Prostate gland (tissue), 2 donors: ENCODE measurements at regions not wholly inside any gene's neighbourhood (a gene's known extent, or its start where the extent isn't known, plus 50 kb on each side); places are given as distances from the start of the nearest gene placed in this dataset.

ENCODE experiments used
- CTCF ChIP-seq, 4 experiments: fragments of 200-600 bp in 2 of 4; fragments of 450-650 bp in 2 of 4; sonication (generic) in 2 of 4; IDR thresholded peaks; 1 replicate in 3 of 4; 2 replicates in 1 of 4; pipeline ENCODE4 v1.5.1; 2016 to 2019; ENCODE audit warnings: antibody characterized with exemption in 4 of 4, mild to moderate bottlenecking in 2 of 4, moderate library complexity in 2 of 4
- POLR2A ChIP-seq: fragments of 450-650 bp; IDR thresholded peaks from one replicate; pipeline ENCODE4 v1.6.1; 2016; ENCODE audit warnings: antibody characterized with exemption, mild to moderate bottlenecking

GRCh38 chrX:16278927-16279326 lies 111.6 kb downstream of the MAGEB17 start:
- TF ChIP-seq CTCF (IDR thresholded peaks at IDR 0.05) (no peak), POLR2A (no peak)
